ENCODE measurements at regions not wholly inside any gene's neighbourhood (a gene's known extent, or its start where the extent isn't known, plus 50 kb on each side); places are given as distances from the start of the nearest gene placed in this dataset.

DNA sequence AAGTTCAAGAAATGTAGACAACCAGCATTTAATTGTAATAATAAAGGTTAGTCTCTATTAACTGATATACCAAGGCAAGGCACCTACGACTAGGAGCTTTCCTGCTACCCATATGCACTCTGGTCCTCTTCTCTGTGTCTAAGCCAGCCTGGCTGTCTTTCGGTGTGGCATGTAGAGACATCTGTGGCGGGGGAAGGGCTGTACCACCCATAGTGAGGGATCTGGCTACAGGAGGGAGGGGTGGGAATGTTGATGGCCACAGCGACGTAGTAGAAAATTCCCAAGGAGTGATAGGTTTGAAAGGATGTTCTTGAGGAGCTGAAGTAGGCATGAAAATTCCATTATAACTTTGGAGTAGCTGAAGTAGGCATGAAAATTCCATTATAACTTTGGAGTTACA lies 344.2 kb downstream of the ATP23 start:
- H3K4me1 ChIP-seq (ENCODE audit: control insufficient read depth, insufficient read depth, low read length): no peaks in the 10 kb centered on the region; the same call in 1 of the 2 replicates
- H3K27ac ChIP-seq (ENCODE audit: low read length): no peak overlapping the region
- H3K4me3 ChIP-seq (ENCODE audit: low read length): no peak overlapping the region
- no CpG with 5 or more reads among the region's 5 CpGs for WGBS (ENCODE audit: insufficient coverage, insufficient read length)
- no peaks in the 10 kb centered on the region for H3K36me3 ChIP-seq (ENCODE audit: control insufficient read depth, insufficient read depth, low read length)
- no peaks in the 10 kb centered on the region for H3K27me3 ChIP-seq (ENCODE audit: control insufficient read depth, insufficient read depth, low read length)
- H3K9me3 ChIP-seq (ENCODE audit: control insufficient read depth, insufficient read depth, low read length): no peaks in the 10 kb centered on the region
- DNase-seq (ENCODE audit: low read depth, low spot score): no peak

DNA sequence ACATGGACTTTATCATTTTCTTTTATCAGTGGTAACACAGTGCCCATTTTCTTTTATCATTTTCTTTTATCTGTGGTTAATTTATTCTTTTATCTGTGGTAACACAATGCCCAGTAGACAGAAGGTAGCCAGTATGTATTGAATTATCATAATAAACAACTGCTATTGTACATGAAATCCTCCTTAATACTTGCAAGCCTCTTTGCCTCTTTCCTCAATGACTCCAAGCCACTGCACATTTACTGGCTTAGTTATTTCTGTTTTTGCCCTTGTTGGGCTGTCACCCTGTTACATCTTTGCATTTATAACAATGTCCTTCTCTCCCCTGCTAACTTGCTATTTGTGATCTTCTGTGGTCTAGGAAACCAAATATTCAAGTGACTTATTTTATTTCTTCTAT lies 345.0 kb downstream of the ATP23 start:
- no peak for DNase-seq (ENCODE audit: low read depth, low spot score)
- Histone ChIP-seq H3K36me3 (ENCODE audit: control insufficient read depth, insufficient read depth, low read length) (no peaks in the 10 kb centered on the region), H3K4me3 (ENCODE audit: low read length) (no peak overlapping the region), H3K9me3 (ENCODE audit: control insufficient read depth, insufficient read depth, low read length) (no peaks in the 10 kb centered on the region), H3K27me3 (ENCODE audit: control insufficient read depth, insufficient read depth, low read length) (no peaks in the 10 kb centered on the region), H3K27ac (ENCODE audit: low read length) (no peak overlapping the region), H3K4me1 (ENCODE audit: control insufficient read depth, insufficient read depth, low read length) (no peaks in the 10 kb centered on the region; the same call in 1 of the 2 replicates)

DNA sequence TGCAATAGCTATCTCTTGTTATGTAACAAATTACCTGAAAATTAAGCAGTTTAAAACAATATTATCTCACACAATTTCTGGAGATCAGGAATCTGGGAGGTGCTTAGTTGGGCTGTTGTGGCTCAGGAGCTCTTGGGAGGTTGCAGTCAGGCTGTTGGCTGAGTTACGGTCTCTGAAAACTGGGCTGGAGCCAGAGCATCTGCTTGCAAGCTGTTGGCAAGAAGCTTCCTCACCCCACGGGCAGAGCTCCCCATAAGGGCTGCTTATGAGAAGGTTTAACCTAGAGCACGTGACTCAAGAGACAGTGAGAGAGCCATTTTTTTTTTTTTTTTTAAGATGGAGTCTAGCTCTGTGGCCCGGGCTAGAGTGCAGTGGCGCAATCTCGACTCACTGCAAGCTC lies 346.8 kb downstream of the ATP23 start:
- Histone ChIP-seq H3K9me3 (ENCODE audit: control insufficient read depth, insufficient read depth, low read length) (no peaks in the 10 kb centered on the region), H3K4me3 (ENCODE audit: low read length) (no peak overlapping the region), H3K27ac (ENCODE audit: low read length) (no peak overlapping the region), H3K36me3 (ENCODE audit: control insufficient read depth, insufficient read depth, low read length) (no peaks in the 10 kb centered on the region), H3K27me3 (ENCODE audit: control insufficient read depth, insufficient read depth, low read length) (no peaks in the 10 kb centered on the region), H3K4me1 (ENCODE audit: control insufficient read depth, insufficient read depth, low read length) (no peaks in the 10 kb centered on the region; the same call in 1 of the 2 replicates)
- WGBS (ENCODE audit: insufficient coverage, insufficient read length): no CpG with 5 or more reads among the region's 6 CpGs
- DNase-seq (ENCODE audit: low read depth, low spot score): no peak

DNA sequence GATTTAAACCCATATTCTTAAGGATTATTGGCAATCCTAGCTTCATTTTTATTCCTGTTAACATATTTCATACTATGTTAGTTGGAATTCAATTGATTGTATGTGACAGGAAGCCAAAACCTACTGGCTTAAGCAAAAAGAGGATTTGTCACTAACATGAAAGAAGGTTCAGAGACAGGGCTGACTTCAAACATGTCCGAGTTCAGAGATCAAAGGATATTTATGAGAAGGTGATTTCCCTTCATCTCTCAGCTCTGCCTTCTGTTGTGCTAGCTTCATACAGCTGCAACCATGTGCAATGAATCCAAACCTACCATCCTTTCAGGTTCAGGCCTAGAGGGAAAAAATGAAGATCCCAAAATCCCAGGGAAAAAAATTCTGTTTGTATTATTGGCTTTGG lies 349.7 kb downstream of the ATP23 start:
- WGBS (ENCODE audit: insufficient coverage, insufficient read length): no CpG with 5 or more reads among the region's 1 CpG
- no peak for DNase-seq (ENCODE audit: low read depth, low spot score)
- Histone ChIP-seq H3K4me3 (ENCODE audit: low read length) (no peak overlapping the region), H3K9me3 (ENCODE audit: control insufficient read depth, insufficient read depth, low read length) (no peaks in the 10 kb centered on the region), H3K4me1 (ENCODE audit: control insufficient read depth, insufficient read depth, low read length) (no peaks in the 10 kb centered on the region), H3K27me3 (ENCODE audit: control insufficient read depth, insufficient read depth, low read length) (no peaks in the 10 kb centered on the region), H3K36me3 (ENCODE audit: control insufficient read depth, insufficient read depth, low read length) (no peaks in the 10 kb centered on the region), H3K27ac (ENCODE audit: low read length) (no peak overlapping the region)

DNA sequence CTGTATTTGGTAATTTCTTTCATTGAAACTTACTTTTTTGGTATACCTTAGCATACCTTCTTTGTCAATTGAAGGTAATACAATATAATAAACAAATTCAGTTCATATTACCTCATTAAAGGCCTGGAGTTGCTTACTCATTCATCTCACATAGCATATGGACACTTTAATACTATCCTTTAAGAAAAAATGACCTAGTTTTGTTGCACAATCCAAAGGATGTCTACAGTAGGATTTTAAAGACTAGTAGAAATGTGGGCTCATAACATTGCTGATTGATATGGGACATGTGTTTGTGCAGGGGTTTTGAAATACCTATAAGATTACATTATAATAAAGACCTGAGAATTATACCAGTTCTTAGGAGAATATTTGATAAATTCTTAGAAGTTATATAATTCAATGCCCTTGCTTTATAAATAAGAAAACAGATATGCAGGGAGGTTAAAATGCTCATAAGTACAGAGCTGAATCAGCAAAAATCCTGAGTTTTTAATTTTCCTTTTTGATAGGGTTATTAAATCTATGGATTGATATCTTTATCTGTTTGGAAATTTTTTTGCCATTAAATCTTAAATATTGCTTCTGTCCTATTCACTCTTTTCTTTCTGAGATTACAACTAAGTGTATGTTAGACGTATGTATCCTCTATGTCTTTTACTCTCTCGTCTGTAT lies 352.1 kb downstream of the ATP23 start:
- H3K36me3 ChIP-seq (ENCODE audit: control insufficient read depth, insufficient read depth, low read length): no peaks in the 10 kb centered on the region
- no peak for DNase-seq (ENCODE audit: low read depth, low spot score)
- H3K9me3 ChIP-seq (ENCODE audit: control insufficient read depth, insufficient read depth, low read length): no peaks in the 10 kb centered on the region
- no peaks in the 10 kb centered on the region for H3K27me3 ChIP-seq (ENCODE audit: control insufficient read depth, insufficient read depth, low read length)
- H3K4me1 ChIP-seq (ENCODE audit: control insufficient read depth, insufficient read depth, low read length): no peaks in the 10 kb centered on the region
- H3K27ac ChIP-seq (ENCODE audit: low read length): no peak overlapping the region
- H3K4me3 ChIP-seq (ENCODE audit: low read length): no peak overlapping the region
- no CpG with 5 or more reads among the region's 2 CpGs for WGBS (ENCODE audit: insufficient coverage, insufficient read length)

DNA sequence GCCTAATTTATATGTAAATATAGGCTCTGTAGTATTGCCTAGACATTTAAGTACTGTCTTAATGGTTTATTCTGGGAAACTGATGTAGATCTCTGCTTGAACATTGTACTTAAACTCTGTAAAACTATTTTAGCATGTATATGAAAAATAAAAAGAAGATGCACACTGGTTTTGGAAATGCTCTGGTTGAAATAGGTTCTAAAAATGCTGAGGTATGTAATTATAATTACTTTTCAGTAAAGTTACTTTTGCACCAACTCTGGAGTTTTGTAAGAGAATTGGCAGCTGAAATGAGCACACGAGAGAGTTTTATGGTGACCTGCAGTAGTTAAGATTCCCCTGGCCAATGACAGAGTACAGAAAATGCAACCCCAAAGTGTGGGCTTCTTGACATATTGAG lies 353.9 kb downstream of the ATP23 start:
- Histone ChIP-seq H3K27ac (ENCODE audit: low read length) (no peak overlapping the region), H3K4me3 (ENCODE audit: low read length) (no peak overlapping the region), H3K36me3 (ENCODE audit: control insufficient read depth, insufficient read depth, low read length) (no peaks in the 10 kb centered on the region), H3K9me3 (ENCODE audit: control insufficient read depth, insufficient read depth, low read length) (no peaks in the 10 kb centered on the region), H3K4me1 (ENCODE audit: control insufficient read depth, insufficient read depth, low read length) (no peaks in the 10 kb centered on the region), H3K27me3 (ENCODE audit: control insufficient read depth, insufficient read depth, low read length) (no peaks in the 10 kb centered on the region)
- DNase-seq (ENCODE audit: low read depth, low spot score): no peak
- WGBS (ENCODE audit: insufficient coverage, insufficient read length): no CpG with 5 or more reads among the region's 1 CpG

DNA sequence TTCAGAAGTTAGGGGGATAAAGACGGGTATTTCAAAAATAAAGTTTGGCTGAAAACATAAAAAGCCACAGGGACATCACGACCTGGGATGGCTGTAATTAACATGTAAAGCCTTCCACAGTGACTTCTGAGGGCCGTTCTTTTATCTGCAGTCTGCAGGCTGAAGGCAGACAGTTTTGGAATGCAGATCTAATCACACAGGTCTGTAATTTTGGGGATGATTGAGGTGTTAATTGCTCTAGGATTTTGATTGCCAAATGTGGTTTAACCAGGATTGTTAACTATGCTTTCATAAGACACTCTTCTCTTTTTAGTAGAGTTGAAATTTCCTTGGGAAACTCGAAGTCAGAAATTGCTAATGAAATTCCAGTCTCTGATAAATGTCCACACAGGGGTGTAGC lies 355.5 kb downstream of the ATP23 start:
- Histone ChIP-seq H3K9me3 (ENCODE audit: control insufficient read depth, insufficient read depth, low read length) (no peaks in the 10 kb centered on the region), H3K4me1 (ENCODE audit: control insufficient read depth, insufficient read depth, low read length) (no peaks in the 10 kb centered on the region), H3K27ac (ENCODE audit: low read length) (no peak overlapping the region), H3K36me3 (ENCODE audit: control insufficient read depth, insufficient read depth, low read length) (no peaks in the 10 kb centered on the region), H3K4me3 (ENCODE audit: low read length) (no peak overlapping the region), H3K27me3 (ENCODE audit: control insufficient read depth, insufficient read depth, low read length) (no peaks in the 10 kb centered on the region)
- no CpG with 5 or more reads among the region's 4 CpGs for WGBS (ENCODE audit: insufficient coverage, insufficient read length)
- DNase-seq (ENCODE audit: low read depth, low spot score): no peak

DNA sequence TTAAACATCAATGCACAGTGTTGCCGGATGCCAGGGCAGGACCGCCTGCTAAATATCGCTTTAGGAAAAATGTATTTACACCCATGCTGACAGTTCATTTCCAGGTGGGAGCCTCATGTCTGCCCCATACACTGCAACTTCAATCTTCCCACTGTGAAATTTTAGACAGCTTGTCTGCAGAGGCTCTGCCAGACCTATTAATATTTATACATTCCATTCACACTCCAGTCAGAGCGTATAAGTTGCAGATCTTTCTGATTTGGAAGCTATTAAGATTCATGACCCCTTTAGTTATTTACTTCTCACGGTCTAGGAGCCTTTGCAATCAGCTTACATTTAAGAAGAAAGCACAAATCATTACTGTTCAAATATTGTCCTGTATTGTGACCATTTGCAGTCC lies 357.4 kb downstream of the ATP23 start:
- no peaks in the 10 kb centered on the region for H3K36me3 ChIP-seq (ENCODE audit: control insufficient read depth, insufficient read depth, low read length)
- no CpG with 5 or more reads among the region's 5 CpGs for WGBS (ENCODE audit: insufficient coverage, insufficient read length)
- no peak for DNase-seq (ENCODE audit: low read depth, low spot score)
- H3K27ac ChIP-seq (ENCODE audit: low read length): no peak overlapping the region
- H3K9me3 ChIP-seq (ENCODE audit: control insufficient read depth, insufficient read depth, low read length): no peaks in the 10 kb centered on the region
- no peaks in the 10 kb centered on the region for H3K27me3 ChIP-seq (ENCODE audit: control insufficient read depth, insufficient read depth, low read length)
- no peaks in the 10 kb centered on the region for H3K4me1 ChIP-seq (ENCODE audit: control insufficient read depth, insufficient read depth, low read length)
- H3K4me3 ChIP-seq (ENCODE audit: low read length): no peak overlapping the region

DNA sequence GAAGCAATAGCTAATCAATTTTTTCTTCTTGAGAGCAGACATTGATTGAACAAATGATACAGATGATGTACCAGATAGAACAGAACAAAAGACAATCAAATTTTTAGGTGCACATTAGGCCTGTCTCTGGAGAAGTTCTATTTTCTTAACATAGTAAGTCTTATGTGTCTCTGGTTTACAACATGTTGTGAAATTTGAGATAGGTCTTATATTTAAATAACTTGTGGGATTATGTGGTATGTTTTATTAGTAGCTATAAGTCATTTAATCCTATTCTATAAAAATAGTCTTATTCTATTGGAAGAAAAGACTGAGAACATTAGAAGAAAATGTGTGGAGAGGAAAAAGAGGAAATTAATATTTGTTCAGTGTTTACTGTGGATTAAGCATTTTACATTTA lies 358.0 kb downstream of the ATP23 start:
- no peaks in the 10 kb centered on the region for H3K9me3 ChIP-seq (ENCODE audit: control insufficient read depth, insufficient read depth, low read length)
- no peak overlapping the region for H3K27ac ChIP-seq (ENCODE audit: low read length)
- H3K27me3 ChIP-seq (ENCODE audit: control insufficient read depth, insufficient read depth, low read length): no peaks in the 10 kb centered on the region
- no peak overlapping the region for H3K4me3 ChIP-seq (ENCODE audit: low read length)
- no peaks in the 10 kb centered on the region for H3K36me3 ChIP-seq (ENCODE audit: control insufficient read depth, insufficient read depth, low read length)
- no peaks in the 10 kb centered on the region for H3K4me1 ChIP-seq (ENCODE audit: control insufficient read depth, insufficient read depth, low read length)
- no peak for DNase-seq (ENCODE audit: low read depth, low spot score)

DNA sequence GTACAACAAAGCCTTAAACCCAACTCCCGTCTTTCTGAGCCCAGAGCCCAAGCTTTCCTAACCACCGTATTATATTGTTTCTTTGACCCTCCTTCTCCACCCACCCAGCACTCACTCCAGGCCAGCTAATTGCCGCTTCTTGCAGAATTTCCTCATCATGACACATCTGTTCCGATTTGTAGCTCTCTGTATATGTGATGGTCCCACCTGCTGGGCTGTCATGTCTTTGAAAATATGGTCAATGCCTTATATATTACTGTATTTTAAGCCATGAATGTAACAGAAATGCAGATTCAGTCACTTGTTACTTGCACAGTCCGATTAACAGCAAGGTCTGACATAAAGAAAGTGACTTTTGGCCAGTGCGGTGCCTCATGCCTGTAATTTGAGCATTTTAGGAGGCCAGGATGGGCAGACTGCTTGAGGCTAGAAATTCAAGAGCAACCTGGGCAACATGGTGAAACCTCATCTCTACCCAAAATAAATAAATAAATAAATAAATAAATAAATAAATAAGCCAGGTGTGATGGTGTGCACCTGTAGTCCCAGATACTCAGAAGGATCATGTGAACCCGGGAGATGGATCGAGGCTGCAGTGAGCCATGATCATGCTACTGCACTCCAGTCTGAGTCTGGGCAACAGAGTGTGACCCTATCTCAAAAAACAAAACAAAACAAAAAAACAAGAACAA lies 359.8 kb downstream of the ATP23 start:
- Histone ChIP-seq H3K4me3 (ENCODE audit: low read length) (no peak overlapping the region), H3K27me3 (ENCODE audit: control insufficient read depth, insufficient read depth, low read length) (no peaks in the 10 kb centered on the region), H3K36me3 (ENCODE audit: control insufficient read depth, insufficient read depth, low read length) (no peaks in the 10 kb centered on the region), H3K4me1 (ENCODE audit: control insufficient read depth, insufficient read depth, low read length) (no peaks in the 10 kb centered on the region), H3K9me3 (ENCODE audit: control insufficient read depth, insufficient read depth, low read length) (no peaks in the 10 kb centered on the region), H3K27ac (ENCODE audit: low read length) (no peak overlapping the region)
- no peak for DNase-seq (ENCODE audit: low read depth, low spot score)
- no CpG with 5 or more reads among the region's 8 CpGs for WGBS (ENCODE audit: insufficient coverage, insufficient read length)

DNA sequence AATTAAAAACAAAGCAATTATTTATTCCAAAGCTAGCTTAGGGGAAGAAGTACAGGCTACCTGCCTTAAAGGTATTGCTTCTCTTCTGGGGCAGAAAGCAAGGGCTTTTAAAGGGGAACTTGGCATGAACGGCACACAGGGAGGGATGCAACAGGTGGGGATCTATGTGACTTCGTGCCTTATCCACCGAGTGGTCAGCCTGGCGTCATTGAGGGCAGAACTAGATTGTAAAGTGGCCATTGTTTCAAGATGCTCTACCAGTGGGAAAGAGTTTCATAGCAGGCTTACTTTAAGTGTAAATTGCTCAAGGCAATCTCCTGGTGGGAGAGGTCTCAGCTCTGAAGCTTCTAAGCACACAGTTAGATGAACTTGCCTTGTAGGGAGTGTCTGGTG lies 360.4 kb downstream of the ATP23 start:
- no peaks in the 10 kb centered on the region for H3K36me3 ChIP-seq (ENCODE audit: control insufficient read depth, insufficient read depth, low read length)
- WGBS (ENCODE audit: insufficient coverage, insufficient read length): no CpG with 5 or more reads among the region's 4 CpGs
- H3K4me1 ChIP-seq (ENCODE audit: control insufficient read depth, insufficient read depth, low read length): no peaks in the 10 kb centered on the region
- H3K4me3 ChIP-seq (ENCODE audit: low read length): no peak overlapping the region
- DNase-seq (ENCODE audit: low read depth, low spot score): no peak
- H3K9me3 ChIP-seq (ENCODE audit: control insufficient read depth, insufficient read depth, low read length): no peaks in the 10 kb centered on the region
- H3K27ac ChIP-seq (ENCODE audit: low read length): no peak overlapping the region
- H3K27me3 ChIP-seq (ENCODE audit: control insufficient read depth, insufficient read depth, low read length): no peaks in the 10 kb centered on the region
